Ishikawa (cell line): ENCODE measurements at regions not wholly inside any gene's neighbourhood (a gene's known extent, or its start where the extent isn't known, plus 50 kb on each side); places are given as distances from the start of the nearest gene placed in this dataset.

ENCODE experiments used
- CEBPB ChIP-seq: IDR thresholded peaks from 2 replicates; pipeline ENCODE4 v1.6.1; 2012
- CREB1 ChIP-seq: IDR thresholded peaks from 2 replicates; pipeline ENCODE4 v1.6.1; 2012; ENCODE audit warnings: low read depth
- EGR1 ChIP-seq: IDR thresholded peaks from 2 replicates; pipeline ENCODE4 v1.6.1; 2012
- EP300 ChIP-seq: IDR thresholded peaks from 2 replicates; pipeline ENCODE4 v1.6.1; 2012; ENCODE audit warnings: borderline replicate concordance
- FOXM1 ChIP-seq: IDR thresholded peaks from 2 replicates; pipeline ENCODE4 v1.6.1; 2012; ENCODE audit warnings: low read depth, borderline replicate concordance
- MAX ChIP-seq: IDR thresholded peaks from 2 replicates; pipeline ENCODE4 v1.6.1; 2012
- NFIC ChIP-seq: IDR thresholded peaks from 2 replicates; pipeline ENCODE4 v1.6.1; 2012
- RAD21 ChIP-seq: IDR thresholded peaks from 2 replicates; pipeline ENCODE4 v1.6.1; 2012; ENCODE audit warnings: low read depth
- REST ChIP-seq: IDR thresholded peaks from 2 replicates; pipeline ENCODE4 v1.6.1; 2012; ENCODE audit warnings: low read depth, mild to moderate bottlenecking
- TAF1 ChIP-seq: IDR thresholded peaks from 2 replicates; pipeline ENCODE4 v1.6.1; 2012; ENCODE audit warnings: low read depth, mild to moderate bottlenecking
- TCF12 ChIP-seq: IDR thresholded peaks from 2 replicates; pipeline ENCODE4 v1.6.1; 2012; ENCODE audit warnings: low read depth
- TEAD4 ChIP-seq: IDR thresholded peaks from 2 replicates; pipeline ENCODE4 v1.6.1; 2012
- YY1 ChIP-seq: IDR thresholded peaks from 2 replicates; pipeline ENCODE4 v1.6.1; 2012; ENCODE audit warnings: low read depth
- ZBTB7A ChIP-seq: IDR thresholded peaks from 2 replicates; pipeline ENCODE4 v1.6.1; 2012; ENCODE audit warnings: low read depth
- TF ChIP-seq, protein P1 (sequence below): IDR thresholded peaks from 2 replicates; pipeline ENCODE4 v1.6.1; 2012

- TF ChIP-seq TAF1 (no peak), REST (no peak), NFIC (no peak), RAD21 (no peak), EGR1 (no peak), TCF12 (no peak), CEBPB (no peak), FOXM1 (no peak), YY1 (no peak), EP300 (no peak), ZBTB7A (no peak), MAX (no peak), TEAD4 (no peak), CREB1 (no peak)
- TF ChIP-seq, protein P1, sequence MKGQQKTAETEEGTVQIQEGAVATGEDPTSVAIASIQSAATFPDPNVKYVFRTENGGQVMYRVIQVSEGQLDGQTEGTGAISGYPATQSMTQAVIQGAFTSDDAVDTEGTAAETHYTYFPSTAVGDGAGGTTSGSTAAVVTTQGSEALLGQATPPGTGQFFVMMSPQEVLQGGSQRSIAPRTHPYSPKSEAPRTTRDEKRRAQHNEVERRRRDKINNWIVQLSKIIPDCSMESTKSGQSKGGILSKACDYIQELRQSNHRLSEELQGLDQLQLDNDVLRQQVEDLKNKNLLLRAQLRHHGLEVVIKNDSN = no peak
Measured at GRCh38 chr2:223439786-223440185, 162.4 kb downstream of the SCG2 start.

- no peak for TF ChIP-seq YY1
- no peak for TF ChIP-seq NFIC
- no peak for TF ChIP-seq TEAD4
- TF ChIP-seq CEBPB = no peak
- TF ChIP-seq REST = no peak
- TF ChIP-seq ZBTB7A = no peak
- TF ChIP-seq EP300 = no peak
- no peak for TF ChIP-seq EGR1
- no peak for TF ChIP-seq TCF12
- TF ChIP-seq CREB1 = no peak
Measured at GRCh38 chr2:223442847-223443246, 159.3 kb downstream of the SCG2 start.

DNA sequence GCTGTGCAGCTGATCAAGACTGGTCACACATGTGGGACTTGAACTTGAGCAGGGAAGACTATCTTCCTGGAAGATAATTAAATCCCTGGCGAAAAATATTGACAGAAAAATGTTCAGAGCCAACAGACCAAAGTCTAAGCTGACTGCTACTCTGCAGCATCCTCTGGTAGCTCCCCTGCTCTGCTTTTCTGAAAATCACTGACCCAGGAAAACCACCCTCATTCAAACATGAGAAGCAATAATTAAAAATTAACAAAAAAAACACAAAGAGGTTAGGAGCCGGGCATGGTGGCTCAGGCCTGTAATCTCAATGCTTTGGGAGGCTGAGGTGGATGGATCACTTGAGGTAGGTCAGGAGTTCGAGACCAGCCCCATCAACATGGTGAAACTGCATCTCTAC is 151.9 kb downstream of the SCG2 start:
- TF ChIP-seq TEAD4 (no peak), MAX (no peak), YY1 (no peak), FOXM1 (no peak), NFIC (no peak), EP300 (no peak), REST (no peak), TAF1 (no peak), TCF12 (no peak), CEBPB (no peak)

GRCh38 chr2:223457301-223457700 is 144.9 kb downstream of the SCG2 start:
- TF ChIP-seq NFIC = no peak
- TF ChIP-seq TAF1 = no peak
- no peak for TF ChIP-seq FOXM1
- TF ChIP-seq EP300 = no peak
- no peak for TF ChIP-seq TCF12
- no peak for TF ChIP-seq ZBTB7A
- TF ChIP-seq MAX = no peak
- TF ChIP-seq TEAD4 = no peak
- TF ChIP-seq EGR1 = no peak
- TF ChIP-seq, protein P1 = no peak
- TF ChIP-seq YY1 = no peak
- no peak for TF ChIP-seq RAD21
- TF ChIP-seq CREB1 = no peak
- no peak for TF ChIP-seq REST
- TF ChIP-seq CEBPB = no peak
